Heart left ventricle (tissue), 16 donors: ENCODE measurements at regions not wholly inside any gene's neighbourhood (a gene's known extent, or its start where the extent isn't known, plus 50 kb on each side); places are given as distances from the start of the nearest gene placed in this dataset.
A peak's percentile ranks its signal among the peaks of the same experiment; 100 is the strongest.

Experiments used
- ATAC-seq, 4 donors: fragments of 200-7000 bp; cut with Tn5 transposase; one replicate each; pipeline ENCODE4 v1.9.1; 2020 to 2022; ENCODE audit warnings: moderate library complexity in 4 of 4, mild to moderate bottlenecking in 3 of 4, moderate number of reproducible peaks in 1 of 4
- DNase-seq, 5 donors: peaks; one replicate each; pipeline ENCODE4 v3.0.0-alpha.2; 2020
- H3K27ac ChIP-seq, 12 donors: fragments of 200-600 bp; sonication (generic) in 4 of 12; one replicate each; pipeline versions ENCODE4 v1.5.0 to v1.8.0; 2016 to 2022; ENCODE audit warnings: mild to moderate bottlenecking in 2 of 12
- H3K27me3 ChIP-seq, 9 donors: fragments of 200-600 bp; sonication (generic) in 2 of 9; one replicate each; pipeline versions ENCODE4 v1.5.1 to v1.8.0; 2016 to 2022; ENCODE audit warnings: mild to moderate bottlenecking in 3 of 9
- H3K36me3 ChIP-seq, 9 donors: fragments of 200-600 bp; sonication (generic) in 2 of 9; one replicate each; pipeline versions ENCODE4 v1.5.0 to v1.8.0; 2018 to 2022; ENCODE audit warnings: mild to moderate bottlenecking in 2 of 9
- H3K4me1 ChIP-seq, 12 donors: fragments of 200-600 bp; sonication (generic) in 4 of 12; one replicate each; pipeline versions ENCODE4 v1.5.0 to v1.8.0; 2016 to 2022; ENCODE audit warnings: mild to moderate bottlenecking in 3 of 12
- H3K4me3 ChIP-seq, 12 donors: fragments of 200-600 bp; sonication (generic) in 4 of 12; one replicate each; pipeline versions ENCODE4 v1.5.0 to v1.8.0; 2017 to 2022; ENCODE audit warnings: mild to moderate bottlenecking in 9 of 12, moderate library complexity in 4 of 12
- H3K9me3 ChIP-seq, 12 donors: fragments of 200-600 bp; sonication (generic) in 4 of 12; one replicate each; pipeline versions ENCODE4 v1.5.0 to v1.8.0; 2016 to 2022; ENCODE audit warnings: mild to moderate bottlenecking in 1 of 12
- CTCF ChIP-seq, 12 donors: fragments of 200-600 bp; sonication (generic) in 4 of 12; IDR thresholded peaks; one replicate each; pipeline versions ENCODE4 v1.5.0 to v1.8.0; 2018 to 2022; ENCODE audit warnings: antibody characterized with exemption in 12 of 12, mild to moderate bottlenecking in 5 of 12
- POLR2A ChIP-seq, 2 donors: fragments of 450-650 bp; IDR thresholded peaks; one replicate each; pipeline ENCODE4 v1.6.1; 2017; ENCODE audit warnings: antibody characterized with exemption in 2 of 2, mild to moderate bottlenecking in 2 of 2, moderate library complexity in 2 of 2
- WGBS, 4 donors: extraction: QIAGEN DNeasy Blood & Tissue Kit in 2 of 4; methylation state at CpG; one replicate each; pipeline versions ENCODE4 v1.1.5 to v1.1.7; 2013 to 2018; 5-methylcytosine and 5-hydroxymethylcytosine counted together
- intact Hi-C, 10 donors: fragments of 100-400 bp; cut with DNase I; formaldehyde crosslinking; loops; one replicate each; pipeline versions ENCODE4 v1.11.1 to v1.14.2; 2022
- donor health status: ischemic (EF 13 %, LVEDD 7.1; RV severe dilation, severe dysfunction).
- donor health status: healthy with polysubstance abuse.
- donor health status: DM: no; HTN: yes; CAD: no.
- donor health status: DM: no; HTN: no; CAD: no.
- donor health status: ischemic (EF 25% LVEDD 6.9; RV normal size, moderate dysfunction).
- donor health status: ischemic (EF 25% LVEDD 5.7; RV mildly dilated, moderate dysfunction).
- donor health status: healthy.
- donor health status: DM: yes; HTN: yes; CAD: no.
- donor health status: ischemic (EF 35%, LVEDD 5.7; RV mildly dilated, moderate dysfunction).
- donor health status: nonischemic (EF 11% LVEDD 7.7; RV severe dilation, severe dysfunction).
- donor health status: DM: yes; HTN: yes; CAD: no.
- donor health status: PGD.
- donor health status: ischemic (EF 29% LVEDD 5.4; RV normal size, mild dysfunction).
- donor health status: nonischemic (EF 23%, LVEDD 6.1; RV moderate dilation, normal function).

DNA sequence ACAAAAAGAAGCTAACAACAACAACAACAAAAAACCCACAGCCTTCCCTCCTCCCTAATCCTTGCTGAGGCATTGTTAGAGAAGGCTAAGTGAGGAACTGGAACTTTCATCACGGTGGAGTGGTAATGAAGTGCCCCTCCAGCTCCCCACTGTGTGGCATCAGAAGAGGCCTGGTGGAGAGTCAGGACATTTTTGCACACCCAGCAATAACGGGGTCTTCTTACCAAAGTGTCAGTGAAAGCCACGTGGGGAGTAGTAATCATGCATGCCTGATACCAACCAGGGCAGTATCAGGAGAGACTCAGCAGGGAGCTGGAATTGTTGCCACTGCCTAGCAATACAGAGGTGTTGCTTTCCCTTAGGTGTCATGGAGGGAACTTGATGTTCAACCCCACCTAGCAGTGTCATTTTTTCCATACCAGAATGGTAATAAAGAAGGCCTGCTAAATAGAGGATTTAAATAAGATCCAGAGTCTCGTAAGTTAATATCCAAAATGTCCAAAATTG, 299.7 kb upstream of the RGS6 start:
- H3K27me3 ChIP-seq = no peaks in the 10 kb centered on the region
- H3K4me1 ChIP-seq = no peaks in the 10 kb centered on the region
- H3K4me3 ChIP-seq = no peak overlapping the region
- no peak overlapping the region for H3K27ac ChIP-seq
- intact Hi-C loops = no loop called here
- H3K9me3 ChIP-seq = peaks cover 0 to 17% (median 0%) of the 10 kb centered on the region in 12 donors
- WGBS, 4 donors = 64 to 76% (median 69%) methylated on average over 4 of the region's 4 CpGs
- no peak for DNase-seq
- TF ChIP-seq CTCF (IDR thresholded peaks at IDR 0.05) (no peak), POLR2A (IDR thresholded peaks at IDR 0.05) (no peak)
- H3K36me3 ChIP-seq = no peaks in the 10 kb centered on the region
- no peak for ATAC-seq

DNA sequence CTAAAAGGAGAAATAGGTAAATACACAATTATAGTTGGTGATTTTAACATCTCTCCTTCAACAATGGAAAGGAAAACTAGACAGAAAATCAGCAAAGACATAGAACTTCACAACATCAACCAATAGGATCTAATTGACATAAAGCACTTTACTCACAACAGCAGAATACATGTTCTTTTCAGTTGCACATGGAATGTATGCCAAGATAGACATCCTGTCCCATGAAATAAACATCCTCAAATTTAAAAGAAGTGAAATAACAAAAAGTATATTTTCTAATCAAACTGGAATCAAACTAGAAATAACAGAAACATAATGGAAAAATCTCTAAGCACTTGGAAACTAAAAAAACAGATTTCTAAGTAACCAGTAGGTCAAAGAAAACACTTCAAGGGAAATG, 296.2 kb upstream of the RGS6 start:
- no peak for ATAC-seq
- intact Hi-C loops = no loop called here

DNA sequence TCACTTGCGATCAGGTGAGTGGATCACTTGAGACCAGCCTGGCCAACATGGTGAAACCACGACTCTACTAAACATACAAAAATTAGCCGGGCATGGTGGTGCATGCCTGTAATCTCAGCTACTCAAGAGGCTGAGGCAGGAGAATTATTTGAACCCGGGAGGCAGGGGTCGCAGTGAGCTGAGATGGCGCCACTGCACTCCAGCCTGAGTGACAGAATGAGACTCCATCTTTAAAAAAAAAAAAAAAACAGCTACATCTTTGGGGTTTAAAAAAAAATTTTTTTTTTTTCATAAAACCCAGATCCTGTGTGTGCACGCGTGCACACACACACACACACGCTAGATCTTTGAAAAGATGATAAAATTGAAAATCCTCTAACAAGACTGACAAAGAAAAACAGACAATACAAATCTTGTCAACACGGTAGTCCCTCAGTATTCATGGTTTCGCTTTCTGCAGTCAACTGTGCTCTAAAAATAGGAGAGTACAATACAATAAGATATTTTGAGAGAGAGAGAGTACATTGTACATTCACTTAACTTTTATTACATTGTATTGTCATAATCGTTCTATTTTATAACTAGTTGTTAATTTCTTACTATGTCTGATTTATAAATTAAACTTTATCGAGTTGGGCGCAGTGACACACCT, 295.3 kb upstream of the RGS6 start:
- Histone ChIP-seq H3K4me1 (no peaks in the 10 kb centered on the region), H3K4me3 (peak overlapping the region in 2 of 12 donors; percentile 22 to 27), H3K9me3 (peaks cover 0 to 18% (median under 1%) of the 10 kb centered on the region in 12 donors), H3K27ac (no peak overlapping the region), H3K27me3 (no peaks in the 10 kb centered on the region), H3K36me3 (no peaks in the 10 kb centered on the region)
- no peak for DNase-seq
- TF ChIP-seq CTCF (IDR thresholded peaks at IDR 0.05) (no peak), POLR2A (IDR thresholded peaks at IDR 0.05) (no peak)
- intact Hi-C loops = no loop called here
- WGBS, 4 donors = 80 to 81% (median 80%) methylated on average over 14 of the region's 14 CpGs
- ATAC-seq = no peak

More for the DNA sequence above, 296.2 kb upstream of the RGS6 start:
- no peak overlapping the region for H3K27ac ChIP-seq
- H3K4me3 ChIP-seq = no peak overlapping the region
- no peak for TF ChIP-seq POLR2A (IDR thresholded peaks at IDR 0.05)
- TF ChIP-seq CTCF (IDR thresholded peaks at IDR 0.05) = no peak
- H3K4me1 ChIP-seq = no peaks in the 10 kb centered on the region
- H3K9me3 ChIP-seq = peaks cover 0 to 14% (median 0%) of the 10 kb centered on the region in 12 donors
- DNase-seq = no peak
- no peaks in the 10 kb centered on the region for H3K36me3 ChIP-seq
- H3K27me3 ChIP-seq = no peaks in the 10 kb centered on the region

- WGBS, 4 donors = 88 to 94% (median 92%) methylated on average over 3 of the region's 3 CpGs
- Histone ChIP-seq H3K9me3 (peaks cover 0 to 34% (median 10%) of the 10 kb centered on the region in 12 donors), H3K27me3 (no peaks in the 10 kb centered on the region), H3K27ac (no peak overlapping the region), H3K36me3 (no peaks in the 10 kb centered on the region), H3K4me1 (no peaks in the 10 kb centered on the region), H3K4me3 (no peak overlapping the region)
- ATAC-seq = no peak
- intact Hi-C loops = no loop called here
- DNase-seq = no peak
- no peak for TF ChIP-seq CTCF (IDR thresholded peaks at IDR 0.05)
- no peak for TF ChIP-seq POLR2A (IDR thresholded peaks at IDR 0.05)
Observed at GRCh38 chr14:71638523-71639196, 293.6 kb upstream of the RGS6 start.
